NOMO-1 treated with dmso at 0.1 percent for 144 hours (cell line): ENCODE measurements at regions not wholly inside any gene's neighbourhood (a gene's known extent, or its start where the extent isn't known, plus 50 kb on each side); places are given as distances from the start of the nearest gene placed in this dataset.

Source experiments
- DNase-seq: peaks from one replicate; lab custom pipeline; 2025; ENCODE audit not compliant: unreplicated experiment; lab: John Stamatoyannopoulos, UW

DNA sequence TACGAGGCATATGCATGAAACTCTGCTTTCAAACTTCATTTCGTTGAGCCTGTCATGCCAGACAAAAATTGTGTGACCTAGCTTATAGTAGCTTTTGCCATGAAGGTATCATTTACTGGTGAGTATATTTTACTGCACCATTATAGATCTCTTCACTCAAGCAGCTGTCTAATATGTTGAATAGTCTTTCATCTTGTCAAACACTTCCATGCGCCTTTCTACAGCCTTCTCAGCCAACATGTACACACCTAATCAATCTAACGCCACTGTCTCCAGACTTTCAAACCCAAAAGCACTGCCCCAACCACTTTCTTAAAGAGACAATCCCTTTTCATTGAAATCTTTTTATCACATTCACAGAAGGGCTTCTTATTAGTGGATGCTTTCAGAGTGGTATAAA lies 757.4 kb downstream of the VRK1 start:
- no peak for DNase-seq

DNA sequence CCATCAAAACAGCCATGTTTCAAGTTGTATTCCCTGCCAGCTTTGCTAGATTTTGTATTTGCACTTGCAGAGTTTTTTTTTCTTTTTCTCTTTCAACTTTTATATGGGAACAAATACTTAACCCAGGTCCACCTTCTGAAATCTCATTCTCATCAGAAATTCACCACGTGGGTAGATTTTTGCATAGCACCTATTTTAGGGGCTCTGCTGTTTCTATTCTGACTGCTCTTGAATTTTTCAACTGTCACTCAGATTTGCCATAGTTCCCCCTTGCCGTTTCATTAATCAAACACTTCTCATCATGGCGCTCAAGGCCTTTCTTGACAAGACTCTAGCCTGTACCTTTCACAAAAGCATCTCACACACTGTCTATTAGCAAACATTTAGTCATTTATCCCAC lies 767.2 kb downstream of the VRK1 start:
- DNase-seq = no peak

DNA sequence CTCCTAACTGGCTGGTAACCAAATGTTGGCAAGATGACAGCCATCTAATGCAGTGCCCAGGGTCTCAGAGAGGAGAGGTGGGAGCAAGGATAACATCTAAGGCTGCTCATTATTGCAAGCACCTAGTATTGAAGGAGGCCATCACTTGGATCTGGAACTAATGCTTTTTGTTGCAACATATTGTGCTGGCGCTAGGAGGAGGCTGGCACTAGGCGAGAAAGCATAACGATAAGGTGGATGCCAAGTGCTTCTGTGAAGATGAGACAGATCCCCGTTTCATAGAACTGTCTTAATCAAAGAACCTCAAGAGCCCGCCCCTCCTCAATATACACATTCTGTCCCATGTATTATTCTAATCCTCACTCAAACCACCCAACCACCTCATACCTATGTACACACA lies 774.0 kb downstream of the VRK1 start:
- DNase-seq = no peak

DNA sequence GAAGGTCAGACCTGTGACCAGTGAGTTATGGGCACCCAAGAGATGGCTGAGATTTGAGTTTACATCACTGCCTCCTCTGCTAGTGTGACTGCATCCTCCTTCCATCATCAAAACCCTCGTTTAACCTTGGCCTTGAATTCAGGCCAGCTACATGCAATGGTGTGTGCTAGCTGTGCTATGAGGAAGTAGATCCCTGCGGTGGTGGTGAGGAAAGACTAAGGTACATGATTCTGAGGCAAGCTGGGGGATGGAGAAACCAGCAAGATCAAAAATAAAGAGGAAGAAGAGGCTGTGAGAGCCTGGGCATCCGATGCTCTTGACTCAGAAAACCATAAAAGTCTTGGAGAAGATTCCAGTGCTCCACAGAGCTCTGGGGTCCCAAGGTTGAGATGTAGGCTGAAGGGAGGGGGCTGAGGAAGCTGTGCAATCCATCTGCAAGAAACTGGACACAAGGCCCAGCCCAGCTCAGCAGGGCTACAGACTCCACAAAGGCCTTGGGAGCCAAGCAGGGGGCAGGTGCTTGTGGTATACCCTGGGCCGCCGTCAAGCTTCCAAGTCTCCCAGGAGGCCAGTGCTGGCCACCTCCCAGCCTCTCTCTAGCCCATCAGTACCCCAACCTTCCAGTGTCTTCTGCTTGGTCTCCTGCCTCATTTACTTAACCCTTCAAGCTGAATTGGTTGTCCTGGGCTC lies 774.8 kb downstream of the VRK1 start:
- DNase-seq = no peak

DNA sequence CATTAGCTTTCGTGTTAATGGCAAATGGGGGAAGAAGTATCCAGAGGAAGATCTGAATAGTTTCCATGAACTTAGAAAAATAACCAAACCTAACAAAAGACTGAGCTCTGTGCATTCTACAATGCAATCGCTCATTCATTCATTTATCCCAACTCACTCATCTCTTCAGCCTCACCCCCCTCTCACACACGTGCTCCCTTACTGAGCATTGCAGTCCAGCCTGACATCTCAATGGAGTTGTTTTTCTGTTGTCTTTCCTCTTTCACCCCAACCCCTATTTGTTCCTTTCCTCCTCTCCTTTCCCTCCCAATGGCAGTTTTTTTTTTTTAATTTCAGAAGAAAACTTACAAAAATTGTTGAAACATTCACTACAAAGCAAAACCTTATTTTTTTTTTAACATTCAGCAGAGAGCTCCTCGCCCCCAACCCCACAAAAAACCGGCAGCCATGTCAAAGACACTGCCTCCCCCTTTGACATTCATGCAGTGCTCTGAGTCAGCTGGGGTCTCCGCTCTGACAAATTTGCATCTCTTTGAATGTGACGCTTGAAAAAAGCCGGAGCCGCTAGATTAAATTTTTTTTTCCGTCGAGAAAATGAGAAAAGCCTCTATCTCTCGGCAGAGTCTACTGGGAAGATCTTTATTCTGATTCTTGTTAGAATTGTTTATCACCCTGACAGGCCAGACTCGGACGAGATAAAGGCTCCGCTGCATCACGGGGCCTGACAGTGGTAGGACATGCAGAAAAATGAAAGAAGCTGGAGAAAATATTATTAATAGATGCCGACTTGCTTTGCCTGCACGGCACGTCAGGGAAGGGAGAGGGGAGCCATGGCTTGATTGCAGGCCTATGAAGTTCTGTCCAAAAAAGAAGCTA lies 775.6 kb downstream of the VRK1 start:
- no peak for DNase-seq

DNA sequence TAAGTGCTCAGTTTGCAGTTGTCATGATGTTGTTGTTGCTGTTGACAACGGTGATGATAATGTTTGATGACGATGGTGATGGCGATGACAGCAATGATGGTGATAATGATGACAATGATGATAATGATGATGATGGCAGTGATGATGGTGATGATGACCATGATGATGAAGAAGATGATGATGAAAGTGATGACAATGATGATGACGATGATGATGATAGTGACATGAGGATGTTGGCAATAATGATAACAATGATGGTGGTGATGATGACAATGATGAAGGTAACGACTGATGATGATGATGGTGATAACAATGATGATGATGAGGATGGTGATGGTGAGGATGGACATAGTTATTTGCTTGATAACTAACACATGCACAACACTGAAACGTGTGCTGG lies 778.5 kb downstream of the VRK1 start:
- DNase-seq = no peak

DNA sequence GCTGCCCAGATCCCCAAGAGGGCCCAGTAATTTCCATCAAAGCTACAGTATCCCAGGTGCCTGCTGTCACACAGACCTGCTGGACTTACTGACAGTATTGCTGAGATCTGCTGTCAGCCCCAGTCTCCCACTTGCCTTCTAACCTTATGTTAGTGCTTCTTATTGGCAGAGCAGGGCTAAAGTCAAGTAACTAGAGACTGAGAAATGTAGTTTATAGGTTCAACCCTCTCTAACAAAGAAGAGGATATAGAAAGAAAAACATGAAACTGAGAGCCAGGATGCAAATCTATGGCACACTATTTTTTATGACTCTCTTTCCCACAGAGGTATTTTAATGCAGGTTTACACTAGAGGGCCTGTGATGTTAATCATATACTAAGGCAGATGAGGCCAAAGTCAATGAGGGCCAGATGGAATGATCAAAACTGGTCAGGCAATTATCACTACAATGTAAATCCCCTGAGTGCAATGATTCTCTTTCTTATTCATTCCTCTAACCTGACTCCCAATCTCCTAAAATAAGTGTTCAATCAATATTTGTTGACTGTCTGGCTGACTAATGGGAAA lies 781.9 kb downstream of the VRK1 start:
- DNase-seq = no peak

DNA sequence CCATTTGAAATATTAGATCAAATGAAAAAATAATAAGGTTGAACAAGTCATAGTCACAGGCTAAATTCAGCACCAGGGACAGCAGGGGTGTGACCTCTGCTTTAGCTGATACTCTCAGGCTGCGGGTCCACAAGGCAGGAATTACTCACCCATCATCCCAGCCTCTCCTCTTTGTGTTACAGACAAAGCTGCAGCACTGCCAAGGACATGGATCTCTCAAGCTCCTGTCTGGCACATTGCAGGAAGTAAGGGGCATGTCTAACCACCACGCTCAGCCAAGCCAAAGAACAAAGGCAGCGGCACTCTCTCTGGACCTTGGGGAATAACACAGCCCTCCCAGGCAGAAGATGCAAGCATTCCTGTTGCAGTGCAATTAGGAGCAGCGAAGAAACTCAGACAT lies 783.8 kb downstream of the VRK1 start:
- DNase-seq = no peak

DNA sequence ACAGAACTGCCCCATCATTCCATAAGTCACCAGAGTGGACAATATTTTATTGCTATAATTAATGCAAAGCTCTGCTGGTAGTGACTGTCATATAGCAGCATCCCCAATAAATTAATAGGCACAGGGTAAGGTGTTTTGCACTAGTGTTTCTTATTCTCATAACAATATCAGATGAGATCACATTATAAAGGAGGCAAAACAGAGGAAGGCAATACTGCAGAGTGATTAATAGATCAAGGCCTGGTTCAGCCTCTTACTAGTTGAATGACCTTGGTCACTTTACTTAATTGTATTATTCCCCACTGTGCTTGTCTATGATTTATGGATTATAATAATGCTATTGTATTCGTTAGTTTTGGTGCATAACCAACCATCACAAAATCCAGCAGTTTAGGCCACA lies 784.8 kb downstream of the VRK1 start:
- no peak for DNase-seq

DNA sequence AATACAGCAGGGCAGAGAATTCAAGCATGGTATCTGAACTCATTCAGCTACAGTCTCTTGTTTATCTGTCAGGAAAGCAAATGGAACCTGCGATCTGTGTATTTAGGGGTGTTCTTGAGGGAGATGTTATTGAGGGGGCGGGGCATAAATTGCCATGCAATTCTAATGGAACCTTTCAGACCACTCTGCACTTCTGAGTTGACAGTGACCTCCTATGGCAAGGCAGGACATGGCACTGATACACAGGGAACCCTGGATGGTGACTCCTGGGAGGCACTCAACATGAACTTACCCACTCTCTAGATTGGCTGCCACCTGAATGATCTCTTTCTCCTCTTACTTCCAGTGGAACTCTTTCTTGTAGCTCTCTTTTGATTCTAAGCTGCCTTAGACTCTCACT lies 787.3 kb downstream of the VRK1 start:
- no peak for DNase-seq

DNA sequence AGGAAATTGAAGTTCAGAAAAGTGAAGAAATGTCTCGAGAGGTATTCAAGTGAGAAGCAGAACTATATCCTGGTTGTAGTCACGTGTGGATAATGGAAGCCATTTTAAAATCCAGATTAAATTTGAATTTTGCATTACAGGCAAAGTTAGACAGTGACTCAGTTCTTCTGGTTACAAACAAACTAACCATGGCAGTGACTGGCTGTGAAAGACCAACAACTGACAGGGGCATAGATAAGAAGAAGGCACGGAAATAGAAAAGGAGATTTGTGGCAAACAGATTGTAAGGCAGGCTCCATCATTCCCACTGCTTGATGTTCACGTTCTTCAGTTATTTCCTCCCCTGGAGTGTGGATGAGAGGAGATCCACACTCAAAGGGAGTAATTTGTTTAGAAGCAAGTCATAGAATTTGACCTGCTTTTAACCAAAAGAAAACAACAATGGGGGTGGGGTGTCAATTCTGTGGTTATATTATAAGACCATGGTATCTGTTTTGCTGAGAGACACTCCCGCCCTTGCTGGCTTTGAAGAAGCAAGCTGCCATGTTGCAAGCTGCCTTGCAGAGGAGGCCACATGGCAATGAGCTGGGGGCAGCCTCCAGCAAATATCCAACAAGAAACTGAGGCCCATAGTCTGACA lies 795.3 kb downstream of the VRK1 start:
- no peak for DNase-seq

DNA sequence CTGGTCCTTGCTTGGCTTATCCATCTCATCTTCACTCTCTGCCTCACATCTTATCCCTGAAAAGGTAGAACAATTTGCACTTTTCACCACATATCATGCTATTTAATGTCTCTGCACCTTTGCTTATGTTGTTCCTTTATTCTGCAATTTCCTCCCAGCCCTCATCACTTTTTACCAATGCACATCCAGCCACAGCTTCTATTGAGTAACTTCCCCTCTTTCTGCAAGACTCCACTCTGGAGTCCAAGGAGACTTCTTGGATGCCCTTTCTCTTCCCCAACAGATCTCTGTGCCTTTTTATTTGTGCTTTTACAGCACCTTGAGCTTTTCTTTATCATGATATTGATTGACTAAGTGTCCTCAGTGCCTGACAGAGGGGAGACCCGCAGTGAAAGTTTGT lies 797.1 kb downstream of the VRK1 start:
- DNase-seq = no peak

DNA sequence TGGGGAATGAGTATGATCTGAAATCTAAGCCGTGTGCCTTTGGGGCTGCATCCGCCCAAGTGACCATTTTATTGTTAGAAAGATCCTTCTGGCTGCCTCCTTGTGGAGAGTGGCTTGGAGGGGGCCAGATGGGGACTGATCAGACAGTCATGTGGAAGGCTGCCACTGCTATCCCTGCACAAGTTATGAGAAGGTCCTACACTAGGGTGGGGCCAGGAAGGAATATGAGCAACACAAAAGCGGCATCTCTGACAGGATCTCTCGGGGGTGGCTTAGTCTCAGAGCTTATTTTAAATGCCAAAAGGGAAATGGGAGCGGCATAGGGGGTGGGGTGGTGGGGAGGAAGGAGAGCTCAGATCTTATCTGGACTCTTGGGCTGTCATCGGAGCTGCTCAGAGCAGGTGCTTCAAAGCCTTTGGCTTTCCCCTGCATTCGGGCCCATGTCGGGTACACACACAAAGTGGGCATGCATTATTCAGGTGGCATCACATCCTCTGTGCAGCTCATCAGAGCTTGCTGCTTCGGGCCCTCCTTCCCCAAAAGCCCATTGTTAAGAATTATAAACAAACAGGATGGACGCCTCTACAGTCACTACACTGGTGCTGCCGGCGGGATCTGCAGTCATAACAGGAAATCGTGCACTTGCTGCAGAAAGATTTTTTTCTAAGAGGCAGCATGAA lies 805.4 kb downstream of the VRK1 start:
- no peak for DNase-seq

DNA sequence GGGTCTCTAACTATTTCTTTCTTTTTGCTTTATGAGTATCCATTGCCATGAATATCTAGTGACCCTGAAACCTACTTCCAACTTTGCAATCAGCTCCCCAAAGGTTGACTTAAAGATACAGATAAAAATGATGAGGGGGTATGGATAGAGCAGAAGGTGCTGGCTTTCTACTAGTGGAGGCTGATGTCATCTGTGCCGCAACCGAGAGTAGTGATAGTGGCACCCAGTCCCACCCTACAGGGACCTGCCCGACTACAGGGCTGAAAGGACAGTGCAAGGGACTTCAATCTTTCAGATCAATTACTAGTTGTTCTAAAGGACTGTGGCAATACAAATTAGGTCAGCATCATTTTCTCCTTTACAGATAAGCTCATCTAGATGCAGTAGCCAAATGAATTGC lies 806.0 kb downstream of the VRK1 start:
- DNase-seq = no peak

DNA sequence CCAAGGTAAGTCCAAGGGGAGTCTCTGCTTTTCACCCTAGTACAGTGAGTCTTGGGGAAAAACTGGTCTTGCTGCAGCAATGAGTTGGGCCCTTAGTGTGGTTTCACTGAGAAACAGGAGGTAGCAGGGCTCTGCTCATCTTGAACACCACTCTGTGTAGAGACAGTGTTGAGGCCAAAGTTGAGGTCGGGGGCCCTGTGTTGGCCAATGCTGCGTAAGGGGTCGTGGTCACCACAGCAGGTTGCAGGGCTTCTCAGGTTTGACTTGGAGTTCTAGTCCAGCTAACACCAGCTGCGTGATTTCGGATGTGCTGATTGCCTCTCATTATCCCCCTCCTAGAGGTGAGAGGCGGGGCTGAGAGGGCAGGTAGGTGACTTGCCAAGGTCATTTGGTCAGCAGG lies 807.5 kb downstream of the VRK1 start:
- DNase-seq = no peak

DNA sequence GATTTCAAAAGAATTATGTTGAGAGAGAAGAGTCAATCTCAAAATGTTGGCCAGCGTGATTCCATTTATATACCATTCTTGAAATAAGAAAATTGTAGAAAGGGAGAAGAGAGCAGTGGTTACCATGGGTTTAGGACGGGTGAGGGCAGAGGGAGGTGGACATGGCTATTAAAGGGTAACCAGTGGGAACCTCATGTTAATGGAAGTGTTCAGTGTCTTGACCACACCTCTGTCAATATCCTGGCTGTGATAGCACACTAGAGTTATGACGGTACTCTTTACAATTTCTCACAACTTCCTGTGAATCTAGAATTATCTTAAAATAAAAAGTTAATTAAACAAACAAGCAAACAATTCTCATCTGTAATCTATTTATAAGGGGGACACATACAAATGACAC lies 821.2 kb downstream of the VRK1 start:
- DNase-seq = no peak

DNA sequence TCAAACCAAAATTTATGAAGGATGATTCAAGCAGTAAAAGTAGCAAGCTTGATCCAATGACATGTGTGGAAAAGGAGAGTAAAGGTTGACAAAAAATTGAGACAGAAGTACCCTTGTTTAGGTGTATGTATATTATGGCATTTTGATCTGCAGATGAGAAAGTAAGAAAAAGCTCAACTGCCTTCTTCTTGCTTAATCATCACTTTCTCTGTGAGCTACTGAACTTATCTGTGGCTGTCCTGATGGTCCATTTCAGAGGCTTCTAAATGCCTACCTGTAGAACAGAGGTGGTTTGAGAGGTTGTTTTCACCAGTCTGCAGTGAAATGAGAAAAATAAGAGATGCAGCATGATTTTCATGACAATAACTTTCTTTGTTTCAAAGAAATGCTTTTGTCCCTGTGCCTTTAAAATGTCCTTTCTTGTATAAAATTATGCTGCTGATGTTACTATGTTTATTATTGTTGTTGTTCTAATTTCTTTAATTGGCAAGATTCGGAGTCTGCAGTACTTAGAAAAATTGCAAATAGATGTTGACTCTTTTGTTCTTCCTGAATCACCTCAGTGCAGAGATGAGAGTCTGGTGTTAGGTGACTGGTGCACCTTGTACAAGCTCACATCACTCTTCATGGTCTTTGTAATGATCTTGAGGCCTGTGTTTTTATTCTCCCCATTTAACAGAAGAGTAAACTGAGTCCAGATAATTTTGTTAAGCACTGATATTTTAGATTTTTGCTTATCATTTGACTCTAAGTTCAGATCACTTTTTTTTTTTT lies 821.9 kb downstream of the VRK1 start:
- no peak for DNase-seq

DNA sequence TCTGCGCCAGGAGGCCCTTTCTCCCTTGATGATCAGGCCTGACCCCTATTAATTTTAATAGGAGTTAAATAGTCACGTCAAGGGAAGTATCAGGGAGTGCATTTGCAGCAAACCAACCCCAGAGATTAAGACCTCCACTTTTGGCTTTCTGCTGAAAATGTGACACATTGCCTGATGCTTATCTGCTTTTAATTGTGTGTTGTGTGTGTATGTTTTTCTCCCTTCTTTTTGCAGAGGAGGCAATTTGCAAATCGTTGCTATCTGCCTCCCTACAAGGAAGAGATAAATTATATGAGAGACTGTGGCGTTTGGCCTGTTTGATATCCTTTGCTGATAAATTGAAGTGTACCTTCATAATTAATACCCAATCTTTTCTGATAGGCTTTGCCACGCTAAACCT lies 822.9 kb downstream of the VRK1 start:
- no peak for DNase-seq

DNA sequence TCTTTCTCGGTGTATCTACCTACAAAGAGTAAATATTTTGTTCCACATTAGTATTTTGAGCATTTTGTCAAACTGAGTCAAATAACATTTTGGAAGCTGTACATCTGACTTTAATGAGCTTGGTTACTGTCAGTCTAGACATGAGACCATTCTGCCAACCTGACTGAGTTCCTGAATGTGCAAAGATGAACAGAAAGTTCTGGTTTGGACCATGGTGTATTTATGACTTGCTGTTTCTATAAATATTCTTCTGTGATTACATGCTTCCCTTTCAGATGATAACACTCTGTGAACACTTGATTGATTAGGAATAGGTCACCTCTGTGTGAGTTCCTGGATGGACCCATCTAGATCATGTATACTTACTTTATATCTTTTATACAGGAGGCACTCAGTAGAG lies 827.8 kb downstream of the VRK1 start:
- DNase-seq = no peak

DNA sequence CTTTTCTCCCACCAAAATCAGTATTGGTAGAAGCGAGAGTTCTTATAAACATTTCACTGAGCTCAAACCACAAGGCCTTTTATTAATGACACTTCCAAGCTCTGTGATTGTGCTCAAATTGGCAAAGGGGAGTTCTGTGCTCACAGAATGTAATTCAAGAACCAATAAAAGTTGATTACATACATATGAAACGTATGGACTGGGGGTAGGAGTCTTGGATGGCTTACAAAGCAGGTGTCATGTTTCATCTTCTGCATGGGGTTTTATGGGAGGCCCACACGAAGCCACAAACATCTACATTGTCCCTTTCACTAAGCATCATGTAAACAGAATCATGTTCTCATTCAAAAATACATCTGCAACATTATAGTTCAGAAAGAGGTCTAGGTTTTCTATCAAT lies 828.3 kb downstream of the VRK1 start:
- no peak for DNase-seq

DNA sequence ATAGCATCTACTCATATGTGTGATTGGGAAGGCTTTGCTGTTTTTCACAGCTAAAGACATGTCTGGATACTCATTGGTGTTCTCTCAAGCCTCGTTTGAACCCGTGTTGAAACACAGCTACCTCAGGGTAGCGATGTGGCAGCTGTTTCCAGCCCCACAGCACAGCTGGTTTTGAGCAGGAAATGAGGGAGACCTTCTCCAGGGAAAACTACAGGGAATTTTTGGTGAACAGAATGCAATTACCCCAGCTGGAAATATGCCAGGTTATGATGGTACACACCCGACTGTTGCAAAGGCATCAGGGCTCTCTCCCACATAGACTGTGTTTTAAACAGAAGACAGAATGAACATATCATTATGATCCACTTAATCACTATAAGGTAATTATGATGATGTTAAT lies 828.9 kb downstream of the VRK1 start:
- DNase-seq = no peak
